DOHH2 (cell line): ENCODE measurements at regions not wholly inside any gene's neighbourhood (a gene's known extent, or its start where the extent isn't known, plus 50 kb on each side); places are given as distances from the start of the nearest gene placed in this dataset.

Experiments used
- CTCF ChIP-seq: fragments of 200-600 bp; sonication (generic); IDR thresholded peaks from one replicate; pipeline ENCODE4 v1.5.1; 2014; ENCODE audit warnings: antibody characterized with exemption, mild to moderate bottlenecking, low read depth, low read length; ENCODE audit not compliant: poor library complexity, severe bottlenecking
- EZH2phosphoT487 ChIP-seq: fragments of 200-600 bp; sonication (generic); IDR thresholded peaks from 2 replicates; pipeline ENCODE4 v1.6.1; 2017; ENCODE audit warnings: borderline replicate concordance, mild to moderate bottlenecking, antibody characterized with exemption, low read length, moderate library complexity, mixed read lengths

- TF ChIP-seq CTCF = no peak
- TF ChIP-seq EZH2phosphoT487 = no peak
Measured at GRCh38 chr2:234590076-234590475, 93.2 kb upstream of the ARL4C start.
